ENCODE measurements at regions not wholly inside any gene's neighbourhood (a gene's known extent, or its start where the extent isn't known, plus 50 kb on each side); places are given as distances from the start of the nearest gene placed in this dataset.

GRCh38 chr13:104326523-104326922 lies 1260.3 kb upstream of the SLC10A2 start:
- TF ChIP-seq CTCF (IDR thresholded peaks at IDR 0.05) (no peak), POLR2A (IDR thresholded peaks at IDR 0.05) (no peak)
- no peaks in the 10 kb centered on the region for H3K4me1 ChIP-seq
- no peak overlapping the region for H3K4me3 ChIP-seq
- no peak overlapping the region for H3K27ac ChIP-seq
- intact Hi-C loops (cut with DNase I): no loop called here
- DNase-seq (no peak), ATAC-seq (no peak)
- no peaks in the 10 kb centered on the region for H3K36me3 ChIP-seq
- no peaks in the 10 kb centered on the region for H3K9me3 ChIP-seq
- WGBS (ENCODE audit: insufficient coverage, low coverage, low lambda C conversion rate, missing lambda C conversion rate): 77% methylated on average over 6 of the region's 6 CpGs
- H3K27me3 ChIP-seq: no peaks in the 10 kb centered on the region

- TF ChIP-seq CTCF (IDR thresholded peaks at IDR 0.05) (no peak), POLR2A (IDR thresholded peaks at IDR 0.05) (no peak)
- Histone ChIP-seq H3K27me3 (no peaks in the 10 kb centered on the region), H3K27ac (no peak overlapping the region), H3K4me3 (no peak overlapping the region), H3K36me3 (no peaks in the 10 kb centered on the region), H3K9me3 (no peaks in the 10 kb centered on the region), H3K4me1 (no peaks in the 10 kb centered on the region)
- no peak for ATAC-seq
- WGBS (ENCODE audit: insufficient coverage, low coverage, low lambda C conversion rate, missing lambda C conversion rate): 85% methylated on average over 5 of the region's 5 CpGs
- intact Hi-C loops (cut with DNase I): no loop called here
- no peak for DNase-seq
Measured at GRCh38 chr13:104321756-104322155, 1255.5 kb upstream of the SLC10A2 start.

DNA sequence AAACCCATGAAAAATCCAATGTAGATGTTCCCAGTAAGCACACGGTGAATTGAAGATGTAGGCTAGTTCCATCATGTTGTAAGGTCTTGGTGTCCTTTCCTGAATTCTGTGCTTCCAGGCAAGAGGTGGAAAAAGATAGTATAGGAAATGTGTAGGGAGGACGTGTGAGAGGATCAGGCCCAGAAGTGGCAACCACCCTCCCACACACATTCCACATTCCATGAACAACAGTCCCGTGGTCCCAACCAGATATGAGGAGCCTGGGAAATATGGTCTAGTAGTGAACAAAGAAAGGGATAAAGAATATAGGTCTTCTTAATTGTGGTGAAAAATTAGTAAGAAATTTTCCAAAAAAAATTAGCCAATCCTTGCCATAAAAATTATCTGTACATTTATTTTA lies 1254.2 kb upstream of the SLC10A2 start:
- intact Hi-C loops (cut with DNase I): no loop called here
- TF ChIP-seq POLR2A (IDR thresholded peaks at IDR 0.05) (no peak), CTCF (IDR thresholded peaks at IDR 0.05) (no peak)
- WGBS (ENCODE audit: insufficient coverage, low coverage, low lambda C conversion rate, missing lambda C conversion rate): 52% methylated on average over 3 of the region's 3 CpGs
- Histone ChIP-seq H3K4me3 (no peak overlapping the region), H3K36me3 (no peaks in the 10 kb centered on the region), H3K27ac (no peak overlapping the region), H3K4me1 (no peaks in the 10 kb centered on the region), H3K9me3 (no peaks in the 10 kb centered on the region), H3K27me3 (no peaks in the 10 kb centered on the region)
- no peak for ATAC-seq
- no peak for DNase-seq

GRCh38 chr13:104318121-104318520 lies 1251.9 kb upstream of the SLC10A2 start:
- no peak overlapping the region for H3K27ac ChIP-seq
- WGBS (ENCODE audit: insufficient coverage, low coverage, low lambda C conversion rate, missing lambda C conversion rate): 24% methylated on average over 1 of the region's 1 CpG
- H3K4me1 ChIP-seq: no peaks in the 10 kb centered on the region
- H3K27me3 ChIP-seq: no peaks in the 10 kb centered on the region
- no peak for DNase-seq
- ATAC-seq: no peak
- no peak overlapping the region for H3K4me3 ChIP-seq
- H3K9me3 ChIP-seq: no peaks in the 10 kb centered on the region
- intact Hi-C loops (cut with DNase I): no loop called here
- H3K36me3 ChIP-seq: no peaks in the 10 kb centered on the region
- TF ChIP-seq POLR2A (IDR thresholded peaks at IDR 0.05) (no peak), CTCF (IDR thresholded peaks at IDR 0.05) (no peak)

- TF ChIP-seq POLR2A (IDR thresholded peaks at IDR 0.05): no peak
- TF ChIP-seq CTCF (IDR thresholded peaks at IDR 0.05): no peak
- no peak for ATAC-seq
- Histone ChIP-seq H3K4me3 (no peak overlapping the region), H3K4me1 (no peaks in the 10 kb centered on the region), H3K9me3 (no peaks in the 10 kb centered on the region), H3K27me3 (no peaks in the 10 kb centered on the region), H3K36me3 (no peaks in the 10 kb centered on the region), H3K27ac (no peak overlapping the region)
- no peak for DNase-seq
- 47% methylated on average over 3 of the region's 3 CpGs for WGBS (ENCODE audit: insufficient coverage, low coverage, low lambda C conversion rate, missing lambda C conversion rate)
- intact Hi-C loops (cut with DNase I): no loop called here
Measured at GRCh38 chr13:104315606-104316005, 1249.4 kb upstream of the SLC10A2 start.

Data from right lobe of liver (tissue), 6 donors.